Thyroid gland (tissue), 4 donors: ENCODE measurements at regions not wholly inside any gene's neighbourhood (a gene's known extent, or its start where the extent isn't known, plus 50 kb on each side); places are given as distances from the start of the nearest gene placed in this dataset.

Experiments used
- CTCF ChIP-seq, 6 experiments: fragments of 200-600 bp in 3 of 6; fragments of 450-650 bp in 3 of 6; sonication (generic) in 3 of 6; IDR thresholded peaks; one replicate each; pipeline ENCODE4 v1.5.1; 2016 to 2019; ENCODE audit warnings: antibody characterized with exemption in 6 of 6, mild to moderate bottlenecking in 2 of 6, inconsistent platforms in 1 of 6, moderate library complexity in 1 of 6
- POLR2A ChIP-seq, 2 donors: fragments of 450-650 bp; IDR thresholded peaks; one replicate each; pipeline ENCODE4 v1.6.1; 2017; ENCODE audit warnings: antibody characterized with exemption in 2 of 2, mild to moderate bottlenecking in 2 of 2, moderate library complexity in 1 of 2

GRCh38 chr6:22204153-22204552 is 92.7 kb downstream of the PRL start:
- TF ChIP-seq CTCF (IDR thresholded peaks at IDR 0.05): no peak
- TF ChIP-seq POLR2A (IDR thresholded peaks at IDR 0.05): no peak
